ENCODE measurements at regions not wholly inside any gene's neighbourhood (a gene's known extent, or its start where the extent isn't known, plus 50 kb on each side); places are given as distances from the start of the nearest gene placed in this dataset.
A peak's percentile ranks its signal among the peaks of the same experiment; 100 is the strongest.

DNA sequence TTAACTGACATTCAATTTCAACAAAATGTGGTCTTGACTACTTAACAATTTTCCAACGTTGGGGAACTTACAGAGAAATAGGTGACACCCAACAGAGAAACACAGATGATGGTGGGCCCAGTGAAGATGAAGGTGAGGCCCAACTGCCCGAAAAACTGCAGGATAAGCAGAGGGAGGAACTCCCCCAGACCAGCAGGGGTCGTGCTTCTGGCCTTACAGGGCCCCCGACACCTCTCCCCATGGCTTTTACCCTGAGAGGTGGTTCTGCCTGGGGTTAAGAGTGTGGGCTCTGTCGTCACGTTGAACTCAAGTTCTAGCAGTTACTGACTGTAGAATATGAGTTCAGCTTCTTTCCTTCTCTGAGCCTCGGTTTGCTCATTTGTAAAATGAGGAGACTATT lies 119.5 kb upstream of the SMIM21 start:
- intact Hi-C loops (cut with DNase I) = no loop called here
- TF ChIP-seq POLR2AphosphoS5 (IDR thresholded peaks at IDR 0.05) = no peak
- TF ChIP-seq, protein P1, sequence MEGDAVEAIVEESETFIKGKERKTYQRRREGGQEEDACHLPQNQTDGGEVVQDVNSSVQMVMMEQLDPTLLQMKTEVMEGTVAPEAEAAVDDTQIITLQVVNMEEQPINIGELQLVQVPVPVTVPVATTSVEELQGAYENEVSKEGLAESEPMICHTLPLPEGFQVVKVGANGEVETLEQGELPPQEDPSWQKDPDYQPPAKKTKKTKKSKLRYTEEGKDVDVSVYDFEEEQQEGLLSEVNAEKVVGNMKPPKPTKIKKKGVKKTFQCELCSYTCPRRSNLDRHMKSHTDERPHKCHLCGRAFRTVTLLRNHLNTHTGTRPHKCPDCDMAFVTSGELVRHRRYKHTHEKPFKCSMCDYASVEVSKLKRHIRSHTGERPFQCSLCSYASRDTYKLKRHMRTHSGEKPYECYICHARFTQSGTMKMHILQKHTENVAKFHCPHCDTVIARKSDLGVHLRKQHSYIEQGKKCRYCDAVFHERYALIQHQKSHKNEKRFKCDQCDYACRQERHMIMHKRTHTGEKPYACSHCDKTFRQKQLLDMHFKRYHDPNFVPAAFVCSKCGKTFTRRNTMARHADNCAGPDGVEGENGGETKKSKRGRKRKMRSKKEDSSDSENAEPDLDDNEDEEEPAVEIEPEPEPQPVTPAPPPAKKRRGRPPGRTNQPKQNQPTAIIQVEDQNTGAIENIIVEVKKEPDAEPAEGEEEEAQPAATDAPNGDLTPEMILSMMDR (IDR thresholded peaks at IDR 0.05) = no peak
- TF ChIP-seq EP300 (IDR thresholded peaks at IDR 0.05) = no peak
- TF ChIP-seq POLR2A (IDR thresholded peaks at IDR 0.05; ENCODE audit: low read depth) = no peak
- 89% methylated on average over 7 of the region's 7 CpGs for WGBS
- Histone ChIP-seq H3K27ac (replicated peaks in 1 of 4) (no peak overlapping the region), H3K4me1 (no peaks in the 10 kb centered on the region), H3K27me3 (peaks cover 0 to 15% (median 0%) of the 10 kb centered on the region in 4 donors), H3K36me3 (no peaks in the 10 kb centered on the region), H3K4me3 (no peak overlapping the region), H3K9me3 (no peaks in the 10 kb centered on the region)
- DNase-seq (ENCODE audit: extremely low spot score) = no peak

DNA sequence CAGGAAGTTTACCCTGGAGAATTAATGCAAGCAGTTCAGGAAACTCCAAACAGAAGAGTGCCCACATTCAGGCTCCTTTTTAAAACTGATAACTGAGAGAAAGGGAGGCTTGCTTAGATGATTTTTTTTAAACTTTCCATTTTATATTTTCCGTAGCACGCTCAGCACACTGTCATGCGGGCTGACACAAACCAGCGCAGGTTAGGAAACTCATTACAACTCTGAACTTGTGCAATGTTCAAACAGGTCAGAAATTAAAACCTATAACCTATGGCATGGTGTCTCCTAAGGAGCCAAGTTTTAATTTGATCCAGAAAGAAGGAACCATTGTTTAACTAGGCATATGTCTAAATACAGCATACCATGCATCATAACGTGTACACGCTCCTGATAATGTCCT lies 117.7 kb upstream of the SMIM21 start:
- Histone ChIP-seq H3K9me3 (no peaks in the 10 kb centered on the region), H3K4me1 (no peaks in the 10 kb centered on the region), H3K36me3 (no peaks in the 10 kb centered on the region), H3K4me3 (no peak overlapping the region), H3K27me3 (peaks cover 0 to 8% (median 0%) of the 10 kb centered on the region in 4 donors), H3K27ac (replicated peaks in 1 of 4) (no peak overlapping the region)
- intact Hi-C loops (cut with DNase I) = no loop called here
- TF ChIP-seq POLR2AphosphoS5 (IDR thresholded peaks at IDR 0.05) (no peak), EP300 (IDR thresholded peaks at IDR 0.05) (no peak), POLR2A (IDR thresholded peaks at IDR 0.05; ENCODE audit: low read depth) (no peak)
- TF ChIP-seq, protein P1 (IDR thresholded peaks at IDR 0.05) = no peak
- 62% methylated on average over 6 of the region's 6 CpGs for WGBS
- peak; percentile 8 for DNase-seq (ENCODE audit: extremely low spot score)

DNA sequence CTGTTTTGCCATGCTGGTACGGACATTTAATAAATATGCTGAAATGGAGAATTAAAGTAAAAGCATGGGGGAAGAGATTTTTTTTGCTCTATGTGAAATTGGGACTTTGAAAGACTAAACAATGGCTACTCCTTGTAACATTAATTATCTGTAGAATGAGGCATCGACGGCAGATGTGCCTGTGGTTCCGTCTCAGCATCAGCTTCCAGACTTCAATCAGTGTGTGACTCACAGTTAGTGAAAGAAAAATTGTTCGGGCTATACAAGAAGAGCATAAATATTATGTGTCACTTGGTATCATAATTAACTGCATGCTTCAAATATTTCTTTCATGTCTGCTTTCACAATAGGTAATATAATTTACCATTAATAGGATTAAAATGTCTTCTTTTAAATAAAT lies 117.0 kb upstream of the SMIM21 start:
- WGBS = 36% methylated on average over 5 of the region's 5 CpGs

DNA sequence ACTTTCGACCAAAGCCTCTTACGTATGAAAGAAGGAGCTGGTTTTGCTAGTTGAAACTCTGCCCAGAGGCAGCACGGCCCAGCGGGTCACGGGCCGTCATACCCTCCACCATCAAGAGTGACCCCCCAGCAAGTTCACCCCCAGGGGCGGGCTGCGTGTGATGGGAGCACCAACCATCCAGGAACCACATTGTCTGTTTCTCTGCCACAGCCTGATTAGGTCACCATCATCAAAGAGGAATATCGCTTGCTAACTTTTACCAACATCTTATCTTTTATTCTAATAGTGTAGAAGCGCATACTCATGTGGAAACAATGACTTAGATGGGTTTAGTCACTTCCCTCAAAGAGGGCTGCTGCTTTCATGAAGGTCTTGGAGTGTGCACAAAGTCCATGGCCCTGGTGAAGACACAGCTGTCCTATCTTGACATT lies 116.6 kb upstream of the SMIM21 start:
- no peak for DNase-seq (ENCODE audit: extremely low spot score)
- intact Hi-C loops (cut with DNase I) = no loop called here
- Histone ChIP-seq H3K4me1 (no peaks in the 10 kb centered on the region), H3K36me3 (no peaks in the 10 kb centered on the region), H3K27ac (replicated peaks in 1 of 4) (no peak overlapping the region), H3K4me3 (no peak overlapping the region), H3K9me3 (no peaks in the 10 kb centered on the region), H3K27me3 (peaks cover 0 to 3% (median 0%) of the 10 kb centered on the region in 4 donors)
- WGBS = 91% methylated on average over 10 of the region's 10 CpGs
- TF ChIP-seq, protein P1 (IDR thresholded peaks at IDR 0.05) = no peak
- TF ChIP-seq POLR2A (IDR thresholded peaks at IDR 0.05; ENCODE audit: low read depth) (no peak), EP300 (IDR thresholded peaks at IDR 0.05) (no peak), POLR2AphosphoS5 (IDR thresholded peaks at IDR 0.05) (no peak)

More for the DNA sequence above, 117.0 kb upstream of the SMIM21 start:
- peak; percentile 42 for DNase-seq (ENCODE audit: extremely low spot score)
- TF ChIP-seq POLR2AphosphoS5 (IDR thresholded peaks at IDR 0.05) (no peak), POLR2A (IDR thresholded peaks at IDR 0.05; ENCODE audit: low read depth) (no peak), EP300 (IDR thresholded peaks at IDR 0.05) (no peak)
- Histone ChIP-seq H3K4me1 (no peaks in the 10 kb centered on the region), H3K9me3 (no peaks in the 10 kb centered on the region), H3K27ac (replicated peaks in 1 of 4) (no peak overlapping the region), H3K36me3 (no peaks in the 10 kb centered on the region), H3K4me3 (no peak overlapping the region), H3K27me3 (peaks cover 0 to 7% (median 0%) of the 10 kb centered on the region in 4 donors)
- intact Hi-C loops (cut with DNase I) = no loop called here

DNA sequence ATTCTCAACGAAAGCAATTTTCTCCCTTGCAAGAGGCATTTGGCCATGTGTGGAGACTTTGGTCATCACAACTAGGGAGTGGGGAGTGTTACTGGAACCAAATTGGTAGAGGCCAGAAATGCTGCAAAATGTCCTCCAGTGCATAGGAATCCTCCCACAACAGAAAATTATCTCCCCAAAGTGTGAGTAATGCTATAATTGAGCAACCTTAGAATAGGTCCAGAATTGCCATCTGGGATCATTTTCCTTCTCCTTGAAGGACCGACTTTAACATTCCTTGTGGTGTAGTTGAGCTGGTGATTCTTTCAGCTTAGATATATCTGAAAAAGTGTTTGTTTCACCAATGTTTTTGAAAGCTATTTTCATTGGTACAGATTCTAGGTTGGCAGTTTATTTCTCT lies 111.2 kb upstream of the SMIM21 start:
- Histone ChIP-seq H3K9me3 (no peaks in the 10 kb centered on the region), H3K4me1 (no peaks in the 10 kb centered on the region), H3K27ac (replicated peaks in 1 of 4) (no peak overlapping the region), H3K27me3 (no peaks in the 10 kb centered on the region), H3K36me3 (no peaks in the 10 kb centered on the region), H3K4me3 (no peak overlapping the region)
- DNase-seq (ENCODE audit: extremely low spot score) = peak; percentile 42
- intact Hi-C loops (cut with DNase I) = no loop called here
- TF ChIP-seq EP300 (IDR thresholded peaks at IDR 0.05) (no peak), POLR2A (IDR thresholded peaks at IDR 0.05; ENCODE audit: low read depth) (no peak), POLR2AphosphoS5 (IDR thresholded peaks at IDR 0.05) (no peak)
- TF ChIP-seq, protein P1 (IDR thresholded peaks at IDR 0.05) = no peak
- 93% methylated on average over 2 of the region's 2 CpGs for WGBS
